ENCODE measurements at regions not wholly inside any gene's neighbourhood (a gene's known extent, or its start where the extent isn't known, plus 50 kb on each side); places are given as distances from the start of the nearest gene placed in this dataset.
"Not testable (repeated sequence)": the region's sequence is repeated elsewhere in the genome, so short reads cannot be mapped to it uniquely, and the experiment has no call there.

DNA sequence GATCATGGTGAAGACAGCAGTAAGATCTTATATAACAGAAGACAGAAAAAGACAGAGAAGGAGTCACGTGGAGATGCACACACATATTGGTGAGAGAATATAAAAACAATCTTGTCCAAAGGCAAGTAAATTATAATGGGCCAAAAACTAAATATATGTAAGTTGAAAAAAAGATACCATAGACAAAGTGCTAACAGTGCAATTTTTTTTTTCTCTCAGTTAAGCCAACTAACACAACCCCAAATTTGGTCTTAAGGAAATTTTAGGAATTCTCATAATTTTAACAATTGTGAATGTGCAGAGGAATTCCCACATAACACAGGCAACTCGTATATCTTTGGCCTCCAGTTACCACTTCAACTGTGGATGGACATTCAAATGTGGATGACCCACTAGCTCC lies 432.2 kb downstream of the SOX2 start:
- Mint-ChIP-seq H3K4me3 (ENCODE audit: unreplicated experiment) (no peak overlapping the region), H3K4me1 (ENCODE audit: unreplicated experiment) (no peaks in the 10 kb centered on the region), H3K27me3 (ENCODE audit: unreplicated experiment) (peaks cover 48% of the 10 kb centered on the region), H3K27ac (ENCODE audit: unreplicated experiment) (no peak overlapping the region), H3K9me3 (ENCODE audit: unreplicated experiment) (no peaks in the 10 kb centered on the region), H3K36me3 (ENCODE audit: unreplicated experiment) (no peaks in the 10 kb centered on the region)
- TF ChIP-seq, protein P1, sequence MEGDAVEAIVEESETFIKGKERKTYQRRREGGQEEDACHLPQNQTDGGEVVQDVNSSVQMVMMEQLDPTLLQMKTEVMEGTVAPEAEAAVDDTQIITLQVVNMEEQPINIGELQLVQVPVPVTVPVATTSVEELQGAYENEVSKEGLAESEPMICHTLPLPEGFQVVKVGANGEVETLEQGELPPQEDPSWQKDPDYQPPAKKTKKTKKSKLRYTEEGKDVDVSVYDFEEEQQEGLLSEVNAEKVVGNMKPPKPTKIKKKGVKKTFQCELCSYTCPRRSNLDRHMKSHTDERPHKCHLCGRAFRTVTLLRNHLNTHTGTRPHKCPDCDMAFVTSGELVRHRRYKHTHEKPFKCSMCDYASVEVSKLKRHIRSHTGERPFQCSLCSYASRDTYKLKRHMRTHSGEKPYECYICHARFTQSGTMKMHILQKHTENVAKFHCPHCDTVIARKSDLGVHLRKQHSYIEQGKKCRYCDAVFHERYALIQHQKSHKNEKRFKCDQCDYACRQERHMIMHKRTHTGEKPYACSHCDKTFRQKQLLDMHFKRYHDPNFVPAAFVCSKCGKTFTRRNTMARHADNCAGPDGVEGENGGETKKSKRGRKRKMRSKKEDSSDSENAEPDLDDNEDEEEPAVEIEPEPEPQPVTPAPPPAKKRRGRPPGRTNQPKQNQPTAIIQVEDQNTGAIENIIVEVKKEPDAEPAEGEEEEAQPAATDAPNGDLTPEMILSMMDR (IDR thresholded peaks at IDR 0.05): no peak
- DNase-seq (ENCODE audit: extremely low spot score, unreplicated experiment): no peak

DNA sequence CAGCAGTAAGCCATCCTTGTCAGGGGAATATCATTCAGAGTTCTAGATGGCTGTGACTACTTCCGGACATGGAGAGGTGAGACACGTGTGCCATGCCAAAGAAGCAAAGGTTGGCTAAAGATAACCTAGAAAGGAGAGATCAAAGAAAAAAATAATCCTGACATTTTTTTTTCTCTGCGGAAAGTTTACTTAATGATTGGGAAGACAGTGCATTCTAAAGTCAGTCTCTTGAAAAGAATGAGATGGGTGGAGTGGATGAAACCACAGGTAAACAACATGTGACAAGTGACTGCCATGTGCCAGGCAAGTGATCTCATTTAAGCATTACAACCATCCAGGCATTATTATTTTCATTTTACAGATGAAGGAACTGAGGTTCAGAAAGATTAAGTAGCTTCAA lies 436.6 kb downstream of the SOX2 start:
- no peaks in the 10 kb centered on the region for H3K36me3 Mint-ChIP-seq (ENCODE audit: unreplicated experiment)
- TF ChIP-seq, protein P1 (IDR thresholded peaks at IDR 0.05): no peak
- no peak for DNase-seq (ENCODE audit: extremely low spot score, unreplicated experiment)
- no peak overlapping the region for H3K27ac Mint-ChIP-seq (ENCODE audit: unreplicated experiment)
- peaks cover 35% of the 10 kb centered on the region for H3K27me3 Mint-ChIP-seq (ENCODE audit: unreplicated experiment)
- no peaks in the 10 kb centered on the region for H3K9me3 Mint-ChIP-seq (ENCODE audit: unreplicated experiment)
- H3K4me1 Mint-ChIP-seq (ENCODE audit: unreplicated experiment): no peaks in the 10 kb centered on the region
- no peak overlapping the region for H3K4me3 Mint-ChIP-seq (ENCODE audit: unreplicated experiment)

DNA sequence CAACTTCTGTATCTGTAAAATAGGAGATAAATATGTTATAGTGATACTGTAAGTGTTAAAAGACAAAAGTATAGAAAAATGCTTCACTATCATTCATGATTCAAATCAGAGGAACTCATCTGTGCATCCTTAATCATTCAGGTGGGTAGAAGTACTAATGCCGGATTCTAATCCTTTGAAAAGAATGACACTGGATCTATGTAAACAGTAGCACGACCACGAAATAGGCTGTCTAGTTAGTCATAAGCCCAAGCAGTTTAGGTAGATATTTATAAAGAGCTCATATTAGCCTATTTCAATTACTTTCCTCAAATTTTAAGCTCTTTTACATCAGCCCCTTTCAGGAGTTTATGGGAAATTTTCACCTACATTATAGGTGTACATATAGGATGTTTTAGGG lies 437.9 kb downstream of the SOX2 start:
- Mint-ChIP-seq H3K36me3 (ENCODE audit: unreplicated experiment) (no peaks in the 10 kb centered on the region), H3K4me3 (ENCODE audit: unreplicated experiment) (no peak overlapping the region), H3K9me3 (ENCODE audit: unreplicated experiment) (no peaks in the 10 kb centered on the region), H3K27ac (ENCODE audit: unreplicated experiment) (no peak overlapping the region), H3K4me1 (ENCODE audit: unreplicated experiment) (no peaks in the 10 kb centered on the region), H3K27me3 (ENCODE audit: unreplicated experiment) (peaks cover 37% of the 10 kb centered on the region)
- TF ChIP-seq, protein P1 (IDR thresholded peaks at IDR 0.05): no peak
- DNase-seq (ENCODE audit: extremely low spot score, unreplicated experiment): no peak

DNA sequence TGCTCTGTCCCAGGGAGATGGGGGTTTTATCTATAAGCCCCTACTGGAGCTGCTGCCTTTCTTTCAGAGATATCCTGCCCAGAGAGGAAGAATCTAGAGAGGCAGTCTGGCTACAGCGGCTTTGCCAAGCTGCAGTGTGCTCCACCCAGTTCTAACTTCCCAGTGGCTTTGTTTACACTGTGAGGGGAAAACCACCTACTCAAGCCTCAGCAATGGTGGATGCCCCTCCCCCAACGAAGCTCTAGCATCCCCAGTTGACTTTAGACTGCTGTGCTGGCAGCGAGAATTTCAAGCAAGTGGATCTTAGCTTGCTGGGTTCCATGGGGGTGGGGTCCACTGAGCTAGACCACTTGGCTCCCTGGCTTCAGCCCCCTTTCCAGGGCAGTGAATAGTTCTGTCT lies 444.6 kb downstream of the SOX2 start:
- peaks cover 30% of the 10 kb centered on the region for H3K27me3 Mint-ChIP-seq (ENCODE audit: unreplicated experiment)
- H3K4me1 Mint-ChIP-seq (ENCODE audit: unreplicated experiment); H3K9me3 Mint-ChIP-seq (ENCODE audit: unreplicated experiment); H3K27ac Mint-ChIP-seq (ENCODE audit: unreplicated experiment); DNase-seq (ENCODE audit: extremely low spot score, unreplicated experiment); H3K4me3 Mint-ChIP-seq (ENCODE audit: unreplicated experiment); H3K36me3 Mint-ChIP-seq (ENCODE audit: unreplicated experiment): not testable (repeated sequence)

DNA sequence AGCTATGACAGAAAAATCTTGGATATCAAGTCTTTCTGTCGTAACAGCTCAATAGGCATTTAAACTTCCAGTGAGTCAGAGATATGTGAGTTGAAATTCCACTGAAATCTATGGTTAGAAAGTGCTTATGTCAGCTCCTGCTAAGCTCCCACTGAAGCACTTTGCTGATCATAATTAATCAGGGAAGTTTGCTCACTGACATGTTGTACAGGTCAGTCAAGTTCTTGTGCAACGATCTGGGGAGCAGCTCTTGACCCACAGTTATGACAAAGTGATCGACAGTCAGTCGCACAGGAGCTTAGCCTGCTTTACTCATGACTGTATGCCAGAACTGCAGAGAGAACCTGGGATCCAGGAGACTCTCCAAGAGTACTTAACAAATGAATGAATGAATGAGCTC lies 453.5 kb downstream of the SOX2 start:
- DNase-seq (ENCODE audit: extremely low spot score, unreplicated experiment): no peak
- no peak overlapping the region for H3K4me3 Mint-ChIP-seq (ENCODE audit: unreplicated experiment)
- TF ChIP-seq, protein P1 (IDR thresholded peaks at IDR 0.05): no peak
- no peaks in the 10 kb centered on the region for H3K27me3 Mint-ChIP-seq (ENCODE audit: unreplicated experiment)
- H3K9me3 Mint-ChIP-seq (ENCODE audit: unreplicated experiment): no peaks in the 10 kb centered on the region
- no peaks in the 10 kb centered on the region for H3K36me3 Mint-ChIP-seq (ENCODE audit: unreplicated experiment)
- no peak overlapping the region for H3K27ac Mint-ChIP-seq (ENCODE audit: unreplicated experiment)
- no peaks in the 10 kb centered on the region for H3K4me1 Mint-ChIP-seq (ENCODE audit: unreplicated experiment)

DNA sequence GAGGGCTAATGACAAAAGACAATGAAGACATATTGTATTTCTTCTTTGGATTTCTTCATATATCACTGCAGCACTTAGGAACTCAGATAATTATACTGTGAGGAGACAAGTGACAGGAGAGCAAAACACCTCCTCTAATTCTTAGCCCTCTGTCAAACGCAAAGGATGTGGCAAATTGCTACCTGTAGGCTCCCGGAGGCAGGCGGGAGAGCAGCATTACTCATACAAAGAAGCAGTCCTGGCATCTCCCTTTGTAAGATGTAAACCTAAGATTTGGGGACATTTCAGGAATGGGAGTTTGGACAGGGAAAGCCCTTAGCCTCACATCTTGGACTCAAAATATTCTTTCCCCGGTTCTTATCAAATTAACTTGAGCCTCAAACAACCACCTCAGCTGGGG lies 460.8 kb downstream of the SOX2 start:
- Mint-ChIP-seq H3K36me3 (ENCODE audit: unreplicated experiment) (no peaks in the 10 kb centered on the region), H3K4me1 (ENCODE audit: unreplicated experiment) (no peaks in the 10 kb centered on the region), H3K27me3 (ENCODE audit: unreplicated experiment) (peaks cover 19% of the 10 kb centered on the region), H3K27ac (ENCODE audit: unreplicated experiment) (no peak overlapping the region), H3K4me3 (ENCODE audit: unreplicated experiment) (no peak overlapping the region), H3K9me3 (ENCODE audit: unreplicated experiment) (no peaks in the 10 kb centered on the region)
- TF ChIP-seq, protein P1 (IDR thresholded peaks at IDR 0.05): no peak
- no peak for DNase-seq (ENCODE audit: extremely low spot score, unreplicated experiment)

Measured in osteocyte (in vitro differentiated cells).